DOHH2 (cell line): ENCODE measurements at regions not wholly inside any gene's neighbourhood (a gene's known extent, or its start where the extent isn't known, plus 50 kb on each side); places are given as distances from the start of the nearest gene placed in this dataset.

Experiments used
- EZH2phosphoT487 ChIP-seq: fragments of 200-600 bp; sonication (generic); IDR thresholded peaks from 2 replicates; pipeline ENCODE4 v1.6.1; 2017; ENCODE audit warnings: borderline replicate concordance, mild to moderate bottlenecking, antibody characterized with exemption, low read length, moderate library complexity, mixed read lengths
- TF ChIP-seq, protein P1 (sequence below): fragments of 200-600 bp; sonication (generic); IDR thresholded peaks from one replicate; pipeline ENCODE4 v1.5.1; 2014; ENCODE audit warnings: antibody characterized with exemption, mild to moderate bottlenecking, low read depth, low read length; ENCODE audit not compliant: poor library complexity, severe bottlenecking

DNA sequence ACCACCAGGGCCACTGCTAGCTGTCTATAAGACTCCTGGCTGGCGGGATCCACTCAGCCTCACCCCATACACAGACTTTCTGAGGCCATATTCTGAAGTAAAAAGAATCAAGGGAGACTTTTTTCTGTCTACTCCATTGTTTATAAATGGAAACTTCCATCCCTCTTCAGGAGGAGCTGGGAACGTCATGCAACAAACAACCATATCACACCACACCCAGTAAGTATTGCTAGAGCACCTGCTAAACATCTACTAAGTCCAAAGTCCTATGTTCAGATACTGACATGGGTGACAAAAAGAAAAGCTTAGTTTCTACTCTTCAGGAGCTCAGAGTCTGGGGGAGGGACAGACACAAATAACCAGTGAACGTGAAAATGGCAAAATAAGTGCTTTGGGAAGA, 324.8 kb upstream of the ONECUT1 start:
- TF ChIP-seq, protein P1, sequence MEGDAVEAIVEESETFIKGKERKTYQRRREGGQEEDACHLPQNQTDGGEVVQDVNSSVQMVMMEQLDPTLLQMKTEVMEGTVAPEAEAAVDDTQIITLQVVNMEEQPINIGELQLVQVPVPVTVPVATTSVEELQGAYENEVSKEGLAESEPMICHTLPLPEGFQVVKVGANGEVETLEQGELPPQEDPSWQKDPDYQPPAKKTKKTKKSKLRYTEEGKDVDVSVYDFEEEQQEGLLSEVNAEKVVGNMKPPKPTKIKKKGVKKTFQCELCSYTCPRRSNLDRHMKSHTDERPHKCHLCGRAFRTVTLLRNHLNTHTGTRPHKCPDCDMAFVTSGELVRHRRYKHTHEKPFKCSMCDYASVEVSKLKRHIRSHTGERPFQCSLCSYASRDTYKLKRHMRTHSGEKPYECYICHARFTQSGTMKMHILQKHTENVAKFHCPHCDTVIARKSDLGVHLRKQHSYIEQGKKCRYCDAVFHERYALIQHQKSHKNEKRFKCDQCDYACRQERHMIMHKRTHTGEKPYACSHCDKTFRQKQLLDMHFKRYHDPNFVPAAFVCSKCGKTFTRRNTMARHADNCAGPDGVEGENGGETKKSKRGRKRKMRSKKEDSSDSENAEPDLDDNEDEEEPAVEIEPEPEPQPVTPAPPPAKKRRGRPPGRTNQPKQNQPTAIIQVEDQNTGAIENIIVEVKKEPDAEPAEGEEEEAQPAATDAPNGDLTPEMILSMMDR: no peak
- no peak for TF ChIP-seq EZH2phosphoT487
